Gastroesophageal sphincter (tissue), 4 donors: ENCODE measurements at regions not wholly inside any gene's neighbourhood (a gene's known extent, or its start where the extent isn't known, plus 50 kb on each side); places are given as distances from the start of the nearest gene placed in this dataset.

Experiments used
- ATAC-seq: fragments of 150-250 bp; one replicate; pipeline ENCODE4 v1.9.1; 2016; ENCODE audit warnings: mild to moderate bottlenecking, moderate library complexity
- H3K27ac ChIP-seq, 4 donors: fragments of 200-600 bp; sonication (generic) in 3 of 4; 1 replicate in 3 of 4; 2 replicates in 1 of 4; pipeline ENCODE4 v1.5.1; 2016 to 2019
- H3K27me3 ChIP-seq: fragments of 200-600 bp; sonication (generic); one replicate; pipeline ENCODE4 v1.5.1; 2019
- H3K36me3 ChIP-seq, 2 donors: fragments of 200-600 bp; sonication (generic); one replicate each; pipeline ENCODE4 v1.5.1; 2019; ENCODE audit warnings: control low read depth in 1 of 2
- H3K4me1 ChIP-seq, 3 donors: fragments of 200-600 bp; sonication (generic); 1 replicate in 2 of 3; 2 replicates in 1 of 3; pipeline ENCODE4 v1.5.1; 2016 to 2019; ENCODE audit warnings: control low read depth in 2 of 3
- H3K4me3 ChIP-seq, 2 donors: fragments of 200-600 bp; sonication (generic); one replicate each; pipeline ENCODE4 v1.5.1; 2019; ENCODE audit warnings: mild to moderate bottlenecking in 1 of 2, moderate library complexity in 1 of 2
- H3K9me3 ChIP-seq, 3 donors: fragments of 200-600 bp; sonication (generic); one replicate each; pipeline ENCODE4 v1.5.1; 2017 to 2019; ENCODE audit warnings: control low read depth in 2 of 3
- EP300 ChIP-seq: sonication (generic); formaldehyde crosslinking; IDR thresholded peaks from one replicate; pipeline ENCODE4 v1.6.1; 2017; ENCODE audit warnings: antibody characterized with exemption, mild to moderate bottlenecking
- POLR2A ChIP-seq, 2 donors: fragments of 450-650 bp; IDR thresholded peaks; one replicate each; pipeline ENCODE4 v1.6.1; 2017; ENCODE audit warnings: antibody characterized with exemption in 2 of 2, mild to moderate bottlenecking in 2 of 2, moderate library complexity in 1 of 2
- POLR2AphosphoS5 ChIP-seq: sonication (generic); formaldehyde crosslinking; IDR thresholded peaks from one replicate; pipeline ENCODE4 v1.6.1; 2017; ENCODE audit warnings: antibody characterized with exemption
- WGBS, 2 donors: methylation state at CpG; one replicate each; pipeline ENCODE4 v1.1.5; 2018; ENCODE audit warnings: low coverage in 1 of 2; 5-methylcytosine and 5-hydroxymethylcytosine counted together
- TF ChIP-seq, protein P1 (sequence below), 4 experiments: fragments of 200-600 bp in 2 of 4; fragments of 450-650 bp in 2 of 4; sonication (generic) in 1 of 4; IDR thresholded peaks; one replicate each; pipeline ENCODE4 v1.5.1; 2017 to 2019; ENCODE audit warnings: antibody characterized with exemption in 4 of 4, mild to moderate bottlenecking in 2 of 4, moderate library complexity in 2 of 4

DNA sequence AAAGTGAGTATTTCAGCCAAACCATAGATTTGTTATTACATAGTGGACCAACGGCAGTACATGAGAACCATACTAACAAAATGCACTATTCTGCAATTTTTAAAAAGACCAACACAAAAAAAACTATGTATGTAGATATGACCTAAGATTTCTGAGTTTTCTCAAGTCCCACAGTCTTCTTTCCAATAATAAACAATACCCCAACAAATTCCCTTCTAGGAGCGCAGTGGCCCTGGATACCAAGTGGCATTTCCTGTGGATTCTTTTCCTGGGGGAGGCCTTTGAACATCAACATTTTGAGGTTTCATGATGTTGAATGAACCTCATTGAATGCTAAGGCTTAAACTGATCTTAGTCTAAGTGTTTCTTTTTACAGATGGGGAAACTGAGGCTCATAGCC lies 210.5 kb downstream of the BCAT1 start:
- Histone ChIP-seq H3K4me1 (no peaks in the 10 kb centered on the region), H3K27ac (no peak overlapping the region), H3K36me3 (no peaks in the 10 kb centered on the region), H3K27me3 (no peaks in the 10 kb centered on the region), H3K4me3 (no peak overlapping the region), H3K9me3 (no peaks in the 10 kb centered on the region)
- no peak for TF ChIP-seq POLR2A (IDR thresholded peaks at IDR 0.05)
- TF ChIP-seq EP300: no peak
- TF ChIP-seq POLR2AphosphoS5: no peak
- TF ChIP-seq, protein P1, sequence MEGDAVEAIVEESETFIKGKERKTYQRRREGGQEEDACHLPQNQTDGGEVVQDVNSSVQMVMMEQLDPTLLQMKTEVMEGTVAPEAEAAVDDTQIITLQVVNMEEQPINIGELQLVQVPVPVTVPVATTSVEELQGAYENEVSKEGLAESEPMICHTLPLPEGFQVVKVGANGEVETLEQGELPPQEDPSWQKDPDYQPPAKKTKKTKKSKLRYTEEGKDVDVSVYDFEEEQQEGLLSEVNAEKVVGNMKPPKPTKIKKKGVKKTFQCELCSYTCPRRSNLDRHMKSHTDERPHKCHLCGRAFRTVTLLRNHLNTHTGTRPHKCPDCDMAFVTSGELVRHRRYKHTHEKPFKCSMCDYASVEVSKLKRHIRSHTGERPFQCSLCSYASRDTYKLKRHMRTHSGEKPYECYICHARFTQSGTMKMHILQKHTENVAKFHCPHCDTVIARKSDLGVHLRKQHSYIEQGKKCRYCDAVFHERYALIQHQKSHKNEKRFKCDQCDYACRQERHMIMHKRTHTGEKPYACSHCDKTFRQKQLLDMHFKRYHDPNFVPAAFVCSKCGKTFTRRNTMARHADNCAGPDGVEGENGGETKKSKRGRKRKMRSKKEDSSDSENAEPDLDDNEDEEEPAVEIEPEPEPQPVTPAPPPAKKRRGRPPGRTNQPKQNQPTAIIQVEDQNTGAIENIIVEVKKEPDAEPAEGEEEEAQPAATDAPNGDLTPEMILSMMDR (IDR thresholded peaks at IDR 0.05): no peak
- WGBS, 2 donors: 75 to 77% methylated on average over 2 of the region's 2 CpGs
- ATAC-seq: no peak

DNA sequence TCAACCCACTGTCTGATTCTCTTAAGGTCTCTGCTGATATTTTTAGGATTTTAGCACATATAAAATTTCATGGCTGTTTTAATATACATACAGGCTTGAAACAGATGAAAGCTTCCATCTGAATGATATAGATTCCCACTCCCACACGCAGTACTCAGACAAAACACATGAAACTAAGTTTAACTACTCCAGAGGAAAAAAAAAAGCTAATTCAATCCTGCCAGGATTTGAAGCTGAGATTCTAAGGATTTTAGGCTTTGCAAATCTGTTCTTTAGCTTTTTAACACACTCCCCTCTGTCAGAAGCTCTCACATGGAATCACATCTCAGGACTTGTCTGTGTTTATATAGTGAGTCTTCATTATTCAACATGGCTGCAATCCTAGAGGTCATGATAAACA lies 217.3 kb downstream of the BCAT1 start:
- H3K4me1 ChIP-seq: no peaks in the 10 kb centered on the region
- no peak for ATAC-seq
- H3K27ac ChIP-seq: no peak overlapping the region
- no peaks in the 10 kb centered on the region for H3K9me3 ChIP-seq
- 46 to 83% methylated on average over 1 of the region's 1 CpG for WGBS, 2 donors
- no peak for TF ChIP-seq POLR2AphosphoS5
- TF ChIP-seq POLR2A (IDR thresholded peaks at IDR 0.05): no peak
- no peak for TF ChIP-seq EP300
- TF ChIP-seq, protein P1 (IDR thresholded peaks at IDR 0.05): no peak
- H3K4me3 ChIP-seq: no peak overlapping the region
- H3K27me3 ChIP-seq: no peaks in the 10 kb centered on the region
- H3K36me3 ChIP-seq: no peaks in the 10 kb centered on the region

DNA sequence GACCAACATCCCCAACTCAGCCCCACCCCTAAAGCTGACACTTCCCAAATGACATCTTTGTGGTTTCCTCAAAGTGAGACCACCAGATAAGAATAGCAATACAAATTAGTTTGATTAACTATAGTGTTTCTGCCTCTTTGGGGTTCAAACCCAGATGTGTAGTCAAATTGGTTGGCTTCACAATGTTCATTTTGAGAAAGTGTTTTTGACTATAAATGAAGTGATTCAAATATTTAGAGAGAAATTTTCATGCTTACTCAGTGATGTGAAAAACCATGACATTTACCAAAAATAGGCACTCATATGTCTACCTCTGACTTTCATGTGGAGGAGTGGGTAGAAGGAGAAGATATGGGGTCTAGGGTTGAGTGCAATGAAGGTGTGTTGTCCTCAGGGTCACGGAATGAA lies 218.4 kb downstream of the BCAT1 start:
- no peak for ATAC-seq
- no peaks in the 10 kb centered on the region for H3K36me3 ChIP-seq
- no peaks in the 10 kb centered on the region for H3K4me1 ChIP-seq
- H3K27ac ChIP-seq: no peak overlapping the region
- TF ChIP-seq POLR2A (IDR thresholded peaks at IDR 0.05) (no peak), EP300 (no peak), POLR2AphosphoS5 (no peak)
- TF ChIP-seq, protein P1 (IDR thresholded peaks at IDR 0.05): no peak
- no peaks in the 10 kb centered on the region for H3K9me3 ChIP-seq
- no peaks in the 10 kb centered on the region for H3K27me3 ChIP-seq
- 90 to 100% methylated on average over 1 of the region's 1 CpG for WGBS, 2 donors
- H3K4me3 ChIP-seq: no peak overlapping the region

DNA sequence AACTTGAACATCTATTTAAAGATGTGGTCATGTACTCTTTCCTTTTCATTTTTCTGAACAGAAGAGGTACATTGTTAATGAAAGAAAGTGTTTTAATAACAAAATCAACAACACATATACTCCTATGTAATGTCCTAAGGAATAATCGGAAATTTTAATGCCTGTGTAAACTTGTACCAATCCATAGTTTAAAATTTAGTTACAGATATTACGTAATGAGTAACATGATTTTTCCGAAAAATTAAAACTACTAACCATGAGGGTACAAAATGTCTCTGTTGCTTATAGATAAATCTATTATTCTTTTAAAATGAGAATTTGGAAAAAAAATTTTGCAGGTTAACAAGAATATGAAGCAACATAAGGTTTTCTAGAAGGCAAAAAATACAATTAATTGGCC lies 220.1 kb downstream of the BCAT1 start:
- no peaks in the 10 kb centered on the region for H3K27me3 ChIP-seq
- no peak overlapping the region for H3K27ac ChIP-seq
- TF ChIP-seq POLR2A (IDR thresholded peaks at IDR 0.05) (no peak), POLR2AphosphoS5 (no peak), EP300 (no peak)
- TF ChIP-seq, protein P1 (IDR thresholded peaks at IDR 0.05): no peak
- no peaks in the 10 kb centered on the region for H3K36me3 ChIP-seq
- ATAC-seq: no peak
- H3K4me3 ChIP-seq: no peak overlapping the region
- 87 to 97% methylated on average over 3 of the region's 3 CpGs for WGBS, 2 donors
- H3K9me3 ChIP-seq: no peaks in the 10 kb centered on the region
- no peaks in the 10 kb centered on the region for H3K4me1 ChIP-seq

DNA sequence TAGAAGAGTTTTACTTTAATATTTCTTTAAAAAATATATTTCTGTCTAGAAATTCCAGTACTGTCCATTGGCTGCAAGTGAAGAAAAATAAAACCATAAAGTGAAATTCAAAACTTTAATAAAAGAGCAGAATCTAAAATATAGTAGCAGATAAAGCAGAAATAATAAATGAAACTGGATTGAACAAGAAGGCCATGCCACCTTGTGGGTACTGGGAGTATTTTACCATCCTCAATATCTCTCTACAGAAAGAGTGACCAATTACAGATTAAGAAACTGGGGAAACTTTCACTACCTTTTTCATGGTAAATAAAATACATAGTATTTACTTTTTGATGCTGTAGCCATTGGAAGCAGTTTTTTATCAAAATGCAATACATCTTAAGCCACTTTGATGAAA lies 220.5 kb downstream of the BCAT1 start:
- H3K27me3 ChIP-seq: no peaks in the 10 kb centered on the region
- TF ChIP-seq POLR2A (IDR thresholded peaks at IDR 0.05): no peak
- TF ChIP-seq, protein P1 (IDR thresholded peaks at IDR 0.05): peak in 2 of 4 experiments; percentile 46 to 48
- ATAC-seq: no peak
- H3K9me3 ChIP-seq: no peaks in the 10 kb centered on the region
- H3K4me3 ChIP-seq: no peak overlapping the region
- no peak overlapping the region for H3K27ac ChIP-seq
- no peaks in the 10 kb centered on the region for H3K36me3 ChIP-seq
- no peaks in the 10 kb centered on the region for H3K4me1 ChIP-seq
